Activated CD4-positive, alpha-beta T cell treated with anti-CD3 and anti-CD28 coated beads, Interleukin-2, amount 50 U/mL, for 48 hours (primary cell): ENCODE measurements at regions not wholly inside any gene's neighbourhood (a gene's known extent, or its start where the extent isn't known, plus 50 kb on each side); places are given as distances from the start of the nearest gene placed in this dataset.
A peak's percentile ranks its signal among the peaks of the same experiment; 100 is the strongest.

Source experiments
- DNase-seq, 2 experiments: peaks; one replicate each; pipeline ENCODE4 v3.0.0-alpha.2; 2020

DNA sequence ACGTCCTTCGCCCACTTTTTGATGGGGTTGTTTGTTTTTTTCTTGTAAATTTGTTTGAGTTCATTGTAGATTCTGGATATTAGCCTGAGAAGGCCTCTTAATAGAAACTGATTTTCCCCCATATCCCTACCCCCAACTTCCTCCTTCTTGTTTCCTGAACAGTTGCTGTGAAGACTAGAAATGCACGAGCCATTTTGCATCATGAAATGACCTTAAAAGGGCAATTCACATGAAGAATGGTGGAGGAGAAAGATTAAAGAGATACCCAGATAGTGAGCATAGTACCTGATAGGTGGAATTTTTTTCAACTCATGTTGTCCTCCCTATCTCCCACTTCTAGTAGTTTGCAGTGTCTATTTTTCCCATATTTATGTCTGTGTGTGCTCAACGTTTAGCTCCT, 55.2 kb upstream of the KCNH8 start:
- no peak for DNase-seq

DNA sequence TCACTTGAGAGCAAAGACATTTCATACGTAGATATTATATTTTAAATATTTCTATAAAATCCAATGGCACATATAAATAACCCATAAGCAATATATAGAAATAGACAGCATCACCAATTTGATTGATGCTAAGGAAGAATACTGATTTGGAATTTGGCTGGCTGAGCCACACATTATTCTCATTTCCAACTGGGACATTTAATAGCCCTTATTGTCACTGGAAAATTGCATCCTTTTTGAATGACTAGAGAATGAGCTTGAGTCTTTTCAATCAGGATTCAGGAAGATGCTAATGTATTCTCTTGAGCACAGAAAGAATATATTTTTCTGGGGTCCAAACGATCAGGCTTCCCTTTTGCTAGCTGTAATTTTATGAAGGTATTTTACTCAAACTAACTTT, 70.9 kb upstream of the KCNH8 start:
- DNase-seq = no peak

GRCh38 chr3:19075037-19075436, 73.3 kb upstream of the KCNH8 start:
- DNase-seq = no peak

DNA sequence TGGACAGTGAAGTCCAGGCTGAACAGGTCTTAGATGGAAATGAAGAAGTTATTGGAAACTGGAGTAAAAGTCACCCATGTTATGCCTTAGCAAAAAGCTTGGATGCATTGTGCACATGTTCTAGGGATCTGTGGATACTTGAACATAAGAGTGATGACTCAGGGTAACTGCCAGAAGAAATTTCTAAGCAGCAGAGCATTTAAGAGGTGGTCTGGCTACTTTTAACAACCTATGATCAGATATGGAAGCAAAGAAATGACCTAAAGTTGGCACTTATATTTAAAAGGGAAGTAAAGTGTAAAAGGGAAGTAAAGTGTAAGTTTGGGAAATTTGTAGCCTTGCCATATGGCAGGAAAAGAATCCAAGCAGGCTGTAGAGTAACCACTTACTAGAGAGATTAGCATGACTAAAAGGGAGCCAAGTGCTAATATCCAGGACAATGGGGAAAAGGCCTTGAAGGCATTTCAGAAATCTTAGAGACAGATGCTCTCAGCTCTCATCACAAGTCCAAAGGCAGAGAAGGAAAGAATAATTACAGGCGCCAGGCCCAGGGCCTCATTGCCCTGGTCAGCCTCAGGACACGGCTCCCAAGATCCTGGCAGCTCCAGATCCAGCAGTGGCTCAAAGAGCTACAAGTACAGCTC, 73.9 kb upstream of the KCNH8 start:
- DNase-seq = no peak

DNA sequence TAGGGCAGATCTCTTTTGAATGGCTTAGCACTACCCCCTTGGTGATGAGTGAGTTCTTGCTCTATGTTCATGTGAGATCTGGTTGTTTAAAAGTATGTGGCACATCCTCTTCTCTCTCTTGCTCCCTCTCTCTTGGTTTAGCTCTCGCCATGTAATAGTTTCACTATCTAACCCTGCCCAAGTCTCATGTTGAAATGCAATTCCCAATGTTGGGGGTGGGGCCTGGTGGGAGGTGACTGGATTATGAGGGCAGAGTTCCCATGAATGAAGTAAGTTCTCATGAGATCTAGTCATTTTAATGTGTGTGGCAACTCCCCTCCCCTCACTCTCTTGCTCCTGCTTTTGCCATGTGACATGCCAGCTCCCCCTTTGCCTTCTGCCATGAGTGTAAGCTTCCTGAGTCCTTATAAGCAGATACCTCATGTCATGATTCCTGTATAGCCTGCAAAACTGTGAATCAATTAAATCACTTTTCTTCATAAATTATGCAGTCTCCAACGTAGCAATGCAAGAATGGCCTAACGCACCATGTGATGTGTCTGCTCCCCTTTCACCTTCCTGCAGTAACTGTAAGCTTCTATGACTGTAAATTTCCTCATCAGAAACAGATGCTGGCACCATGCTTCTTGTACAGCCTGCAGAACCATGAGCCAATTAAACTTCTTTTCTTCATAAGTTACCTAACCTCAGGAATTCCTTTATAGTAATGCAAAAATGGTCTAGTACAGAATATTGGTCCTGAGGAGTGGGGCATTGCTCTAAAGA, 74.8 kb upstream of the KCNH8 start:
- no peak for DNase-seq

- DNase-seq = no peak
Observed at GRCh38 chr3:19070325-19070724, 78.0 kb upstream of the KCNH8 start.

GRCh38 chr3:19065027-19065426, 83.3 kb upstream of the KCNH8 start:
- no peak for DNase-seq

GRCh38 chr3:19063936-19064335, 84.4 kb upstream of the KCNH8 start:
- no peak for DNase-seq

- no peak for DNase-seq
Observed at GRCh38 chr3:19060404-19060803, 87.9 kb upstream of the KCNH8 start.

DNA sequence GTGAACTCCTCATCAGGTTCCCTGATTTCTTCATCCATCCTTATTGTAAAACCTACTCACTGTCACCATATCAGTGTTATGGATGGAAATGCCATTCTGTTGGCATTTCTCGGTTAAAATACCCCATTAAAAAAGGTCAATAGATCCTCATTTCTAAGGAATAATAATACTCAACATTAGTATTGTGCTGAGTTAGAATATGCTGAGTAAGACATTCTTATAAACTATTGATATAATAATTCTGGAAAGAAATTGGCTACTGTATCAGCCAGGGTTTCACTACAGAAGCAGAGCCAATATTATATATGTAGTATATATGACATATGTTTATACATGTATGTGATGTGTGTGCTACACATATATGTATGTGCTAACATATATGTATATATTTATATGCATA, 95.4 kb upstream of the KCNH8 start:
- DNase-seq = no peak

DNA sequence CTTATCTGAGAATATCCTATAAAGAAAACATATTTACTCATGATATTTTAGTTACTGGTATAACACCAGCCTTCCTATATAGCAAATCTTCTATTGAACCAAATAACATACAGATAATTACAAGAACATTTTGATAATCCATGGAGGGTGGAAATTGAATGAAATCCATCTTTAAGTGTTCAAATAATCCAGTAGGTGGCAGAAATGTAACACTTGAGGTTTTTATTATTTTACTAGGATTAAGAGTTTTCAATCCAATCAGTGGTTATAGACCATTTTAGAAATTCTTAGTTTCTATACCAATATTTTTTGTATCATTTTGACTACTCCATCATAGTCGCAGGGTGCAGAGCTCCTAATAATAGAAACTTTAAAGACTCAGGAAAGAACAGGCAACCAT, 101.9 kb upstream of the KCNH8 start:
- no peak for DNase-seq

DNA sequence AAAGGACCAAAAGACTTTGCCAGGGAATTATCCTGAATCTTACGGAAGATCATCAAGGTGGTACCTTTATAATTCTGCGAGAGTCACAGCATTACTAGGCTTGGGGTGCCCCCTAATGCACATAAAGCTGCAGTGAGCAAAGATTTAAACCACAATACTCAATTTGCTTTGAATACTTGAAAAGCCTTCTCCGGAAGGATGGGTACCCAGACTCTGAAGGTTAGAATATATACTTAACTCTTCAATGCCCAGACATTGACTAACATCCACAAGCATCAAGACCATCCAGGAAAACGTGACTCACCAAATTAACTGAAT, 117.8 kb upstream of the KCNH8 start:
- peak in 1 of 2 experiments; percentile 10 for DNase-seq

DNA sequence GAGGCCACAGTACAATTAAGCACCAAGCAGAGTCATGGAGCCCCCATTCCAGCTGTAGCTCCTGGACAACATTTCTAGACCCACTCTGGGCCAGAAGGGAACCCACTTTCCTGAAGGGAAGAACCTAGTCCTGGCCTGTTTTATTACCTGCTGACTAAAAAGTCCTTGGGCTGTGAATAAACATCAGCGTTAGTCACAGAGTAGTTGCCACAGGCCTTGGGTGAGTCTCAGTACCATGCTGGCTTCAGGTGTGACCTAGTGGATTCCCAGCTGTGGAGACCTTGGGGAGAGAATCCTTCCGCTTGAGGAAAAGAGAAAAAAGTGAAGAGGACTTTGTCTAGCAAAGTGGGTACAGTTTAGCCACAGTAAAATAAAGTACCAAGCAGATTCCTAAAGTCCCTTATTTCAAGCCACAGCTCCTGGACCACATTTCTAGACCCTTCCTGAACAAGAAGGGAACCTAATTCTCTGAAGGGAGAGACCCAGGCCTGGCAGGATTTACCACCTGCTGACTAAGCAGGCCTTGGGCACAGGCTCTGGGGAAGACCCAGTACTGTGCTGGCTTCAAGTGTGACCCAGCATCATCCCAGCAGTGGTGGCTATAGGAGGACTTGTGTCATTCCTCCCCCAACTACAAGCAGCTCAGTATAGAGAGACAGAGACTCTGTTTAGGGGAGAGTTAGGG, 118.3 kb upstream of the KCNH8 start:
- no peak for DNase-seq

DNA sequence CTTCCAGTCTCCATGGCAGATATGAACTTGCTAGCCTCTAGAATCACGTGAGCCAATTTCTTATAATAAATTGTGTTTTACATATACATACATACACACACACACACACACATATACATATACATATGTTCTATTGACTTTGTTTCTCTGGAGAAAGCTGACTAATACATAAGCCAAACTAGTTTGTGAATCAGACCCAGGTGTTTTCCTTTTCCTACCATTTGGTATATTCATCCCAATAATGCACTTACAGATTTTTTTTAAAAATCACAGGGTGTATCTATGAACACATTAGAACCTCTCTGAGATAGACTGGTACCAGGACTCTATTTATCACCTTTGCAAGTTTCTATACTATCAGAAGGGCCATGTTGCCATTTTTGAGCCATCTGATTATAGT, 122.9 kb upstream of the KCNH8 start:
- DNase-seq = no peak

GRCh38 chr3:19022546-19022945, 125.8 kb upstream of the KCNH8 start:
- DNase-seq = no peak

- DNase-seq = no peak
Observed at GRCh38 chr3:19016851-19017250, 131.5 kb upstream of the KCNH8 start.

- no peak for DNase-seq
Observed at GRCh38 chr3:19013879-19014278, 134.4 kb upstream of the KCNH8 start.

DNA sequence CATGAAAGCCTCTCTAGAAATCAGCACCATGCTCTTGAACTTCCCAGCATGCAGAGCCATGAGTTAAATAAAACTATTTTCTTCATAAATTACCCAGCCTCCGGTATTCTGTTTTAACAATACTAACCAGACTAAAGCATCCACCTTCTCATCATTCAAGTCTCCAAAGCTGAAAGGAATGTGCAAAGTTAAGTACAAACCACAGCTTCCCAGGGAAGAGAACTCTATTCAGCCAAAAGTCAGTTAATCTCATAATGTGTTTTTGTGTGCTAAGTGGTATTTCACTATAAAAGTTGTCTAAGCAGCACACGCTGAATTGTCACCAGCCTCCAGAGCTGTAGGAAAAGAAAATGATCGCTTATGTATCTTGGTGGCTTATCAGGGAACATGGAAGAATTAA, 135.5 kb upstream of the KCNH8 start:
- no peak for DNase-seq

DNA sequence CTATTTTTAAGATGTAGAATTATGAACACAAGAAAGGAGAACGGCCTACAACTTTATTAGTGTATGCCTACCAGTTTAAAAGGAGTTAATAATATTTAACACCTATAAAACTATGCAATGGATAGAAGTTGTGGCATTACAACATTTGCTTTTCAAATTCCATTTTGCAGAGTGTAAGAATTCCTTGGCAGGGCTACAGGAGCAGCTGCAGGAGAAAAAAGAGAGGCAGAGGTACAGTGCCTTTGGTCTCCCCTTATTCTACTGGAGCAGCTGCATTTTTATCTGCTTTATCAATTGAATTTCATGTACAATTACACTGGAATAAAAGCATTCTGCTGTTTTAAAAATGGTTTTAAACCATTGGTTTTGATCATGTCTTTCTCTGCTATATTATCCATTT, 145.7 kb upstream of the KCNH8 start:
- DNase-seq = no peak

- DNase-seq = no peak
Observed at GRCh38 chr3:18998069-18998468, 150.2 kb upstream of the KCNH8 start.

DNA sequence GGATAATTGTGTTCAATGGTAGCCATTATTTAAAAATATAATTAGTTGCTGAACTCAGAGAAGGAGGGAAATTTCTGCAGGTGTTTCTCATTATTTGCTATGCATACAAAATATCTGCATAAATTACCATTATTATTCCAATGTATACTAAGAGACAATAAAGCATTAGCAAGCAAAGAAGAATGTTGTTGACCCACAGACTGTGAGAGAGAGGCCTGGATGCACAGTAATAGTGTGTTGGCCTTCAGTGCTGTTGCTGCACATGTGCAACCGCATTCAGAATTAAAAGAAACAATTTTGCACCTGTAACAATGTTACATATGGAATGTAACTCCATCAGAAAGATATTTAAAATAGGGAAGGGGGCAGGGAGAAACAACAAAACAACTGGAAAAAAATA, 155.6 kb upstream of the KCNH8 start:
- no peak for DNase-seq

DNA sequence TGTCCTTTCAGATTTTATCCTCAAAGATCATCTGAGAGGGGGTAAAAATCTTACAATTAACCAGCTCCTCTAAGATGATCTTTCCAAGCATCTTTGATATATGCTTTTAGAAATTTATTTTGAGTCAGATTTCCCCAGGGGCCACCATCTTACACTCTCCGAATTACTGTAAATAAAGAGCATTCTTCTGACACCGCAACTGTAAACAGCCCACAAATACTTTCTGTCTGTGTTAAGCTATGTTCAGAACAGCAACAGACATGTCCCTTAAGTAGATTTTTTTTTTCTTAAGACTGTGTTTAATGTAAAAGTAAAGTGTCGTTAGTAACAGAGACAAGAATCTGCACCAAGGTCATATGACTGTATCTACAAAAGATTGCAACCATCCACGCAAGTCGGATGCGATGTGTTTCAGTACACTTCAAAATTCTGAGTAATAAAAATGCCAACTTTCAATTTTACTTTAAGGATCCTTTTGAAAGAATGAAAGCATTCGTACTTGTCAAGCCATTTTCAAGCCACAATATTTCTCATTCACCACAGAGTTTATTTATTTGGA, 159.0 kb upstream of the KCNH8 start:
- DNase-seq = no peak

DNA sequence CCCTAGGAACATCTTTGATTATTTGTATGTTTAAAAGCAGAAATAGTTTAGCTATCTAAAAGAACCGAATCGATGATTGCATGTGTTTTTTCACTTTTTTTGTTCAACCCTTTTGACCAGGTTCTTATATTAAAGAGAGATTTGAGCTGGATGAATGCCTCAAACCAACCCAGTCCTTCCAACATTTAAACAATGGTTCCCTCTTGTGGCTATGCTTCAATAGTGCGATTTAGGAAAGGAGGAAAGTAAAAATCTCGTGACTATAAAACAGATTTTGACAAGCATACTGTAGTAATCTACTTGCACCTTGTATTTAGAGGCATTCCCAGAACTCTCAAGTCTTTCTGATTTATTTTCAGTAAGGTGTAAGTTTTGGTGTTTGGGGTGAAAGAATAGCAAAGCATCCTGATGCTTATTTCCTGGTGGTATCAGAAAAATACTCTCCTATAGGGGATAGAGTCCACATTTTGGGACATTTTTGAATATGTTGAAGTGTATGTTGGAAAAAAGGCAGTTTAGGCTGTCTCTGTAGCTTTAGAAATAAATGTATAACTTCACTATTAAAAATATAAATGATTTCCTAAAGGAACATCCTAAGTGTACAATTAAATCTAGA, 159.6 kb upstream of the KCNH8 start:
- no peak for DNase-seq
